ENCODE measurements at regions not wholly inside any gene's neighbourhood (a gene's known extent, or its start where the extent isn't known, plus 50 kb on each side); places are given as distances from the start of the nearest gene placed in this dataset.

GRCh38 chr15:70252056-70252950 is 154.6 kb upstream of the TLE3 start:
- intact Hi-C loops (cut with micrococcal nuclease) = no loop called here
- Mint-ChIP-seq H3K4me3 (no peak overlapping the region), H3K27me3 (peaks cover 85% of the 10 kb centered on the region), H3K36me3 (ENCODE audit: low read depth) (no peaks in the 10 kb centered on the region), H3K9me3 (no peaks in the 10 kb centered on the region), H3K27ac (no peak overlapping the region), H3K4me1 (ENCODE audit: low read depth) (peaks cover 33% of the 10 kb centered on the region)

GRCh38 chr15:70251246-70251990 is 153.7 kb upstream of the TLE3 start:
- intact Hi-C loops (cut with micrococcal nuclease) = no loop called here
- Mint-ChIP-seq H3K4me1 (ENCODE audit: low read depth) (peaks cover 34% of the 10 kb centered on the region), H3K27me3 (peaks cover 89% of the 10 kb centered on the region), H3K27ac (no peak overlapping the region), H3K9me3 (no peaks in the 10 kb centered on the region), H3K4me3 (no peak overlapping the region), H3K36me3 (ENCODE audit: low read depth) (no peaks in the 10 kb centered on the region)

GRCh38 chr15:70250208-70251201 is 152.8 kb upstream of the TLE3 start:
- H3K36me3 Mint-ChIP-seq (ENCODE audit: low read depth) = no peaks in the 10 kb centered on the region
- peaks cover 80% of the 10 kb centered on the region for H3K27me3 Mint-ChIP-seq
- intact Hi-C loops (cut with micrococcal nuclease) = no loop called here
- no peaks in the 10 kb centered on the region for H3K9me3 Mint-ChIP-seq
- H3K4me1 Mint-ChIP-seq (ENCODE audit: low read depth) = peaks cover 35% of the 10 kb centered on the region
- no peak overlapping the region for H3K27ac Mint-ChIP-seq
- H3K4me3 Mint-ChIP-seq = no peak overlapping the region

GRCh38 chr15:70249616-70250015 is 151.9 kb upstream of the TLE3 start:
- H3K4me3 Mint-ChIP-seq = no peak overlapping the region
- intact Hi-C loops (cut with micrococcal nuclease) = no loop called here
- no peaks in the 10 kb centered on the region for H3K36me3 Mint-ChIP-seq (ENCODE audit: low read depth)
- H3K27ac Mint-ChIP-seq = no peak overlapping the region
- H3K9me3 Mint-ChIP-seq = no peaks in the 10 kb centered on the region
- H3K4me1 Mint-ChIP-seq (ENCODE audit: low read depth) = peaks cover 41% of the 10 kb centered on the region
- H3K27me3 Mint-ChIP-seq = peaks cover 77% of the 10 kb centered on the region

- no peak overlapping the region for H3K27ac Mint-ChIP-seq
- intact Hi-C loops (cut with micrococcal nuclease) = no loop called here
- no peaks in the 10 kb centered on the region for H3K9me3 Mint-ChIP-seq
- H3K27me3 Mint-ChIP-seq = peaks cover 79% of the 10 kb centered on the region
- H3K4me1 Mint-ChIP-seq (ENCODE audit: low read depth) = peaks cover 41% of the 10 kb centered on the region
- H3K4me3 Mint-ChIP-seq = no peak overlapping the region
- H3K36me3 Mint-ChIP-seq (ENCODE audit: low read depth) = no peaks in the 10 kb centered on the region
Measured at GRCh38 chr15:70248116-70249025, 150.7 kb upstream of the TLE3 start.

GRCh38 chr15:70247281-70247680 is 149.6 kb upstream of the TLE3 start:
- no peak overlapping the region for H3K27ac Mint-ChIP-seq
- peaks cover 51% of the 10 kb centered on the region for H3K4me1 Mint-ChIP-seq (ENCODE audit: low read depth)
- intact Hi-C loops (cut with micrococcal nuclease) = no loop called here

GRCh38 chr15:70246623-70247220 is 149.0 kb upstream of the TLE3 start:
- H3K4me1 Mint-ChIP-seq (ENCODE audit: low read depth) = peaks cover 56% of the 10 kb centered on the region
- H3K27me3 Mint-ChIP-seq = peaks cover 78% of the 10 kb centered on the region
- no peaks in the 10 kb centered on the region for H3K9me3 Mint-ChIP-seq
- intact Hi-C loops (cut with micrococcal nuclease) = no loop called here
- H3K27ac Mint-ChIP-seq = no peak overlapping the region
- no peaks in the 10 kb centered on the region for H3K36me3 Mint-ChIP-seq (ENCODE audit: low read depth)
- no peak overlapping the region for H3K4me3 Mint-ChIP-seq

More at GRCh38 chr15:70247281-70247680, 149.6 kb upstream of the TLE3 start:
- Mint-ChIP-seq H3K4me3 (no peak overlapping the region), H3K9me3 (no peaks in the 10 kb centered on the region), H3K36me3 (ENCODE audit: low read depth) (no peaks in the 10 kb centered on the region), H3K27me3 (peaks cover 80% of the 10 kb centered on the region)

GRCh38 chr15:70245932-70246622 is 148.4 kb upstream of the TLE3 start:
- intact Hi-C loops (cut with micrococcal nuclease) = no loop called here

GRCh38 chr15:70244978-70245542 is 147.3 kb upstream of the TLE3 start:
- H3K4me3 Mint-ChIP-seq = no peak overlapping the region
- intact Hi-C loops (cut with micrococcal nuclease) = no loop called here
- H3K9me3 Mint-ChIP-seq = no peaks in the 10 kb centered on the region
- H3K4me1 Mint-ChIP-seq (ENCODE audit: low read depth) = peaks cover 62% of the 10 kb centered on the region
- H3K36me3 Mint-ChIP-seq (ENCODE audit: low read depth) = no peaks in the 10 kb centered on the region
- peaks cover 75% of the 10 kb centered on the region for H3K27me3 Mint-ChIP-seq
- no peak overlapping the region for H3K27ac Mint-ChIP-seq

More at GRCh38 chr15:70245932-70246622, 148.4 kb upstream of the TLE3 start:
- no peaks in the 10 kb centered on the region for H3K9me3 Mint-ChIP-seq
- H3K27ac Mint-ChIP-seq = no peak overlapping the region
- no peaks in the 10 kb centered on the region for H3K36me3 Mint-ChIP-seq (ENCODE audit: low read depth)
- no peak overlapping the region for H3K4me3 Mint-ChIP-seq
- peaks cover 78% of the 10 kb centered on the region for H3K27me3 Mint-ChIP-seq
- H3K4me1 Mint-ChIP-seq (ENCODE audit: low read depth) = peaks cover 62% of the 10 kb centered on the region

- intact Hi-C loops (cut with micrococcal nuclease) = no loop called here
Measured at GRCh38 chr15:70243686-70244540, 146.2 kb upstream of the TLE3 start.

GRCh38 chr15:70242951-70243685 is 145.4 kb upstream of the TLE3 start:
- Mint-ChIP-seq H3K27me3 (peaks cover 70% of the 10 kb centered on the region), H3K9me3 (no peaks in the 10 kb centered on the region), H3K4me1 (ENCODE audit: low read depth) (peaks cover 55% of the 10 kb centered on the region), H3K27ac (no peak overlapping the region), H3K36me3 (ENCODE audit: low read depth) (no peaks in the 10 kb centered on the region), H3K4me3 (no peak overlapping the region)
- intact Hi-C loops (cut with micrococcal nuclease) = no loop called here

More at GRCh38 chr15:70243686-70244540, 146.2 kb upstream of the TLE3 start:
- Mint-ChIP-seq H3K27ac (no peak overlapping the region), H3K36me3 (ENCODE audit: low read depth) (no peaks in the 10 kb centered on the region), H3K9me3 (no peaks in the 10 kb centered on the region), H3K4me1 (ENCODE audit: low read depth) (peaks cover 62% of the 10 kb centered on the region), H3K4me3 (no peak overlapping the region), H3K27me3 (peaks cover 72% of the 10 kb centered on the region)

Data from dendritic cell treated with granulocyte-macrophage colony-stimulating factor and Interleukin-4, amounts not matched to agents 40 ng/mL and 50 ng/mL, for 4 days (primary cell).